Erythroblast (primary cell): ENCODE measurements at regions not wholly inside any gene's neighbourhood (a gene's known extent, or its start where the extent isn't known, plus 50 kb on each side); places are given as distances from the start of the nearest gene placed in this dataset.
A peak's percentile ranks its signal among the peaks of the same experiment; 100 is the strongest.

Experiments
- DNase-seq, 2 experiments: peaks; one replicate each; lab custom pipeline; 2025; lab: John Stamatoyannopoulos, UW
- GATA1 ChIP-seq: IDR thresholded peaks from 2 replicates; pipeline ENCODE4 v1.6.1; 2011; ENCODE audit warnings: low read depth, mild to moderate bottlenecking, control low read depth, low read length, moderate library complexity
- POLR2A ChIP-seq: IDR thresholded peaks from 2 replicates; pipeline ENCODE4 v1.6.1; 2011; ENCODE audit warnings: mild to moderate bottlenecking, low read length

DNA sequence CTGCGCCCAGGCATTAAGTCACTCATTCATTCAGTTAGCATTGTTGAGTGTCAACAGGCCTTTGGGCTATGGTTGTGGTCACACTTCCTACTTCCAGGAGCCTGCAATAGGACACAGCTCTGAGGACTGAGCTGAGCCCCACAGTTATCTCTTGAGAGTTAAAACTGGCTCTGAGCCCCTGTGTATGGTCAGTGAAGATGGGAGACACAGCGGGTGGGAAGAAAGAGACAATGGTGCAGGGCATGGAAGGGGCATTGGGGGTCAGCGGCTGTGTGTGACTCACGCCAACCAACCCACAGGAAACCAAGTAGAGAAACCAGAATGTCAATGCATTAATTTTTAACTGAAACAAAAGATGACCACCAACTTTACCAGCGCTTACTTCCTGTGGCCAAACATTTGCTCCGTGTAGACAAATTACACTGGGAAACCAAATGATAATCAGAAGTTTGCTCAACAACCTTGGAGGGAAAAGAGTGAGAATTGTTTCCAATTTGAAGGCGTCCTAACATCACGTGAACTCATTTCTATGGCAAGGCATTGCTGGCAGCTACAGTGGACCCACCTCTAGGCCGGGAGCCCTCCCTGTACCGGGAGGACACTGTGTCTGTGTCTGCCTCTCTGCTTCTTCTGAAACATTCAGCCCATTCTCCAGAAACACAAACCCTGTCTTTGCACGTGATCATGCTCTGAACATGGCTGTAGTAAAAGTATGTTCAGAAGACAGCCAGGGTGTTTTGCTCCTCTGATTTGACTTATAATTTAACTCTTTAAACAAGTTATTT, 212.0 kb upstream of the ID2 start:
- no peak for DNase-seq
- no peak for TF ChIP-seq GATA1
- no peak for TF ChIP-seq POLR2A

DNA sequence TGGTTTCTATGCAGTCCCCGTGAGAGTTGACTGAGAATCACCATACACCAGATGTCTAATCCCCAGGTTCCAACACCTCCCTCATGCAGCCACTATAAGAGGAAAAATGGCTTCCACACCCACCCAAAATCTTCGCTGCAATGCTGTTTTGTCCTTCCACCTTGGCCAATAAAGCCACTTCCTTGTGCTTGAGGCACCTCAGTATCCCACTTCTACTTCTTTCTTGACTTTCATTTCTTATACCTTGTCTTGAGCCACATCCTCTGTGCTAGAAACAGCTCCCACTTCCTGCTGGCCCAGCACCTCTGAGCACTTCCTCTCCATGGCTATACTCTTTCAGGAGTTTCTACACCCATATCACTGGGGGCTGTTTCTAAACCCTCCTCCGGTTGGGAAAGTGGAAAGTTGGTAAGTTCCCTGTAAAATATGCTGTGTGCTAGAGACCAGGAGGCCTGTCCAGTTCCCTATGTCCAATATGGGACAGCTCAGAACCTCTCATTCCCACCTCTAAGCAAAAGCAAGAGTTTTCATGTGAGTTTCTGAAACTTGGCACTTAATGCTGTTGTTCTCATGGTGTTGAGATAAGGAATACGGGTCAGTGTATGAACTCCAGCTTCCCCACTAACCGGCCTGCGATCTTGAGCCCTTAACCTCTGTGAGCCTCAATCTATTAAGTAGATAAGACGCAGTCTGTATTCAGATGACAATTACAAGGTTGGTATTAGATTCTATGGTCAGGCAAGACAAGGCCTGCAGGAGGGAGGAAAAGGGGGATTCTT, 209.1 kb upstream of the ID2 start:
- TF ChIP-seq GATA1, result no peak
- no peak for TF ChIP-seq POLR2A
- DNase-seq, result peak; percentile 48 to 75

DNA sequence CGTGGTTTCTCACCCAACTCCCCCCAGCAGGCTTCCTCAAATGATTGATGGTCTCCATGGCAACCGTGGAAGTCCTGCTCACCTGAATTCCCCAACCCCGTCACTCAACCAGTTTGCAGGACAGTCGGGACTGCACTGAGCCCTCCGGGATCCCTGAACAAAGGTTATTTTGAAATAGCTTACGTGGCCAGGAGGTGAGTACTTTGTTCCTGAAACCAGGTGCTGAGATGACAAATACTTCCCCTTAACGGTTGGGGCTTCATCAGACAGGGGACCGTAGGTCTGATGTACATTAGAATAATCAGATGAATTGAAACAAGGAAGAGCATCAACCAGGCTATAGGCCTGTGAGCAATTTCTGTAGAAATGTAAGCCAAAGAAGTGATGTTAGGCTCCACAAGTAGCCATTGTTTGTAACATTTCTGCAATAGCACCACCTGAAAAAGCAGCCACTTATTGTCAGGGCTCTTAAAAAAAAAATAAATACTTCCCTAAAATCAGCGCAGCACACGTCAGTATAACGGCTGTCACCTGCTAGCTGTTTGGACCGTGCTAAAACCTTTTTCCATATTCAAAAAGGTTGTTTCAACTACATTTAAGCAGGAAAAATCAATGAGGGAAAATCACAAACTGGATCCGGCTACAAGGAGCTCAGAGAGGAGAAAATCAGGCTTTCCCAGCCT, 206.4 kb upstream of the ID2 start:
- no peak for TF ChIP-seq POLR2A
- TF ChIP-seq GATA1, result no peak
- DNase-seq, result no peak

DNA sequence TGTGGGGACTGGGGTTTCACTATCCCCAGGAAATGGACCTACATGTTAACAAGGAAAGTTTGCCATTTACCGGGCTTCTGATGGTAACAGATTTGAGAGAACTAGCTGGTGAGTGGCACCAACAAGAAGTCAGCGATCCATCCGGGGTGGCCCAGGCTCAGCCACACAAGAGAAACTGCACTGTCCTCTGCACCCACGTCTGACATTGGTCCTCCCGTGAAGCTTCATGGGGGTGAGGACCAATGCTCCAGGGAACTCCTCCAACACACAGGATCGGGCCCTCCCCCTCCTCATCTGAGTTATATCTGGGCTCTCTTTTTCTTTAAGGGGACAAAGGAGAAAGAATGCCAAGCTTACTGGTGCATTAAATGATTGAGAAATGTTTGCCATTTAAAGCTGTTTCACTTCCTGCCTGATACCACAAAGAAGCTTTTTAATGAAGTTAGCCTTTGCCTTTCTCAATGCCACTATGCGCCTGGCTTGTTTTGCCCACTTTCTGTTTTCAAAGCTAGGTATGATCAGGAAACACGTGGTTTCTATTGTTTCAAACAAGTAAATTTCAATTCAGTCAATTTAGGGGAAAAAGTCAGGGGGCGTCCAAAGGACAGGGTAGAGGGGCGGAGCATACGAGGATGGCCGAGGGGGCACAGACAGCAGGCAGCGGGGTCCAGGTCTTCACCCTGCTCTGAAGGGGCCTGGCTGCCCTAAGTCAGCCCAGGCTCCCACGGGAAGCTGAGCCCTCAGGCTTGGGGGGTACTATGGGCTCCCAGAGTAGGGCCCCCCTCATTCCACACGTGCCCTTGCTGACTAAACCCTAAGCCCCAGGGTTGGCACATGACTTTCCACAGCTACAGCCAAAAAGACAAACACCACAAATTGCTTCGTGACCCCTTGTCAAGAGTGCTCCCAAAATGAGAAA, 204.0 kb upstream of the ID2 start:
- DNase-seq, result no peak
- TF ChIP-seq POLR2A, result no peak
- TF ChIP-seq GATA1, result no peak

DNA sequence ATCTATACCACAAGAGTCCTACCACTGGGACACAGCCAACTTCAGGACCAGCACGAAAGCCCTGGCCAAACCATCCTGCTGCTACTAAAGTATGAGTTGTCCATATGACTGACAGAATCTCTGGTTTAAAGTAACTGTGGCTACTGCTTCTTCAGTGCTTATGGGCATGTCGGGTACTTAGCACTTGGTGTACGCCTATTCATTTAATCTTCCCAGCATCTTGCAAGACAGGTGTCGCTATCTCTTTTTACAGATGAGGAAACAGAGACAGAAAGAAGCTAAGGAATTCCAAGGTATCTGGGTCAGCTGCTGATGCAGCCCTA, 203.4 kb upstream of the ID2 start:
- DNase-seq, result no peak
- no peak for TF ChIP-seq POLR2A
- no peak for TF ChIP-seq GATA1

DNA sequence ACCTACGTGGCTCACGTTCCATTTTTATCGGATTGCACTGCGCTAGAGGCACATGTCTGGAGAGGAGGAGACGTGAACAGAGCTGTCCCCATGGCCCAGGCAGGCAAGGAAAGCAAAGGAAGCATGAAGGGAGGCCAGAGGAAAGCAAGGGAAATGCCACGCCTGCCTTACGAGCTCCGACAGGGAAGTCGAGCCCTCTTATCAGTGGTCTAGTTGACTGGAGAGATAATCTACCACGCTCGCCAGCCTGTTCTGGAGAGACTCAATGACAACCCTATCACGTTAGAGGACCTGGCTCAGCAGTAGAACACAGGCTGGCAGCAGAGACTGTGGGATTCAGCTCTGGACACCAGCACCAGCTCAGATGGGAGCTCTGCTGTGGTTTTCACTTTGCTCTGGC, 202.6 kb upstream of the ID2 start:
- peak; percentile 50 to 75 for DNase-seq
- TF ChIP-seq GATA1 (no peak), POLR2A (no peak)

DNA sequence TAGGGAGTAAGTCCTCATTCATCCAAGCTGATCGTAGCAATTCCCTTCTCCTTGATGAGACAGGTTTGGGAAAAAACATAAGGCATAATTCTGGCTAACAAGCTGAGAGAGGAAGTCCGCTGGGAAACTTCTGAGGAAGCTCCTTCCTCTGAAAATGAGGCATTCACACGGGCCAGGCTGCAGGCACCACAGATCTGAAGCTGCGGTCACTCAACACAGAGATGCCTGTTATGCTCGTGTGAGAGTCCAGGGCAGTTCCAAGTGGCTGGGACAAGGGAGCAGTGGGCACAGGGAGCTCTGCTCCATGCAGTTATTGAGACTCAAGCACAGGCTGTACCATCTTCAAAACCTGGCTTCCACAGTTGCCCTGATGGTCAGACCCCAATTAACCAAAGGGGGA, 200.9 kb upstream of the ID2 start:
- no peak for DNase-seq

DNA sequence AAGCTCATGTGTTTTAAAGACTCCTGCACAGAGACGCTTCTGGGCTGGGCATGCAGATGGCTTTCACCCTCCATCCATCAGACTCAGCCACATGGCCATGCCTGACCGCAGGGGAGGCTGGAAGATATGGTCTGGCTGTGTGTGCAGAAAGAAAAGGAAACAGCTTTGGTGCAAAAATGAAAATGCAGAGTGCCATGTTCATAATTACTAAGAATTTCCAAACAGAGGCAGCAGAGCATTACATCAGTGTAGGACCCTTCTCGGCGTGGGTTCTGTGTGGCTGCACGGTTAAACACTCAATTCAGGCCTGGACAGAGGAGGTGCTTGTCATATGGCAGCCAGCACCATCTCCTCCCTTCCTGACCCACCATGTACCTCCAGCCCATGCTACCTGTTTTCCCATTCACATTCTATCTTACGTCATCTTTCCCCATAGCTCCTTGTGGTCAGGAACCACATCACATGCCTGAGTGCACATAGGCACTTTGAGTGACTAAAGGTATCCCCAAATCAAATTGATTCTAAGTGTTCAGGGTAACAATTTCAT, 200.3 kb upstream of the ID2 start:
- DNase-seq, result peak in 1 of 2 experiments; percentile 29
- no peak for TF ChIP-seq POLR2A
- TF ChIP-seq GATA1, result no peak

More for the DNA sequence above, 200.9 kb upstream of the ID2 start:
- TF ChIP-seq GATA1, result no peak
- no peak for TF ChIP-seq POLR2A

DNA sequence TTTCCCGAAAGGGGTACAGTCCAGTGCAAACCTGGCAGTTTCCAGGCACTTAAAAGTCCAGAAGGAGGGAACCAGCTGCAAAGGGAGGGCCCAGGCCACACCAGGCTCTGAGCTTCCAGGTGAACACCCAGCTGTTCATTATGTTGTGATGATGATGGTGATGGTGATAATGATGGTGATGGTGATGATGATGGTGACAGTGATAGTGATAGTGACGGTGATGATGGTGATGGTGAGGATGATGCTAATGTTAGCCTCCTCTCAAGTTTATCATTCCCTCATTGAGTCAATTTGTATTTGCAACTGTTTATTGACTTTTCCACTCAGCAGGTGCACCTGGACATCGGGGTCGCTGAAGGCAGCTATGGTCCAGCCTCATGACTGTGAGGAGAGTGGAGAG, 199.4 kb upstream of the ID2 start:
- TF ChIP-seq POLR2A, result no peak
- DNase-seq, result no peak

DNA sequence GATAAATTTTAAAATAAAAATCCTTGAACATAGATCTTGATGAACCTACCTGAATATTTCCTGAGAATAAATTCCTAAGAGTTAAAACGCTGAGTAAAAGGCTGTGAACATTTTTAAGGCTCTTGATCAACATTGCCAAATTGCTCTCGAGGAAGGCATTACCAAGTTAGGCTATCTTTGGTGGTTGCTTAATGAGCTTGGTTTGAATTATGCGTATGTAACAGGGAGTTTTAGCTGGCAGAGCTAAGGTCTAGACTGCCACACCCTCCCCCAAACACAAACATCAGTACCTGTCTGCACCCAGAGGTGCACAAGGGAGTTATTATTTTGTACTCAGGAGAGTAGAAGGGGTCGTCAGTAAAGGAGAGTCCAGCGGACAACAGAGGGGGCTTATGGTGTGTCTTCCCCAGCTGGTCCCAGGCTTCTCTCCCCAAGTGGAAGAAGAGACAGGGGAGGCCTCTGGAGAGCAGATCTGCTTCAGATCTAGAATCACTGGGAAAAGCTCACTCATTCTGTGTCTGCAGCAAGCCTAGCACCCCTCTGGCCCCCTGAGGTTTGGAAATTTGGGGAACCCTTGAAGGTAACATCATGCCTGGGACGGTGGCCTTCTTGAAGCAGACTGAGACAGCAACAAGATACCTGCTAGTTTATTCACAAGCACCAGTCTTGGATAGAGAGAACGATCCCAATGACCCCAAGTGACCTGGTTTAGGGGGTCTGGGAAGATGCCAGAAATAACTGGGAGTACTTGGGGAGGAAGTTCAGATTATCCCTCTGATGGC, 197.2 kb upstream of the ID2 start:
- TF ChIP-seq POLR2A, result no peak
- no peak for TF ChIP-seq GATA1
- DNase-seq, result no peak

DNA sequence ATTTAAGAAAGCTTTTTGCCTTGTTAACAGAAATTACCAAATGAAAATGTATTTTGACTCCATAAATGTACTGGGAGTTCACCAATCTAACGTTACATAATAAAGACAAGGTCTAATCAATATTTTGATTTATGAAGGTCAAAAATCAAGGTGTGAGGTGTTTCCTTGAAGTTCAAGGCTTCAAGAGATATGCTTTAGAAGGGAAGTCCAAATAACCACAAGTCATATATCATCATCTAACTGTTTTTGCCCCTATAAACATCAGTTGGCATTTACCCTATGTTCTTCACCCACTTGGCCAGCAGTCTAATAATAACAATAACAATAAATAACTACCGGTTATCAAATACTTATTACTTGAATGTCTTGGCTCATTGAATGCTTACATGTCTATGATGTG, 196.1 kb upstream of the ID2 start:
- TF ChIP-seq POLR2A (no peak), GATA1 (no peak)
- no peak for DNase-seq

DNA sequence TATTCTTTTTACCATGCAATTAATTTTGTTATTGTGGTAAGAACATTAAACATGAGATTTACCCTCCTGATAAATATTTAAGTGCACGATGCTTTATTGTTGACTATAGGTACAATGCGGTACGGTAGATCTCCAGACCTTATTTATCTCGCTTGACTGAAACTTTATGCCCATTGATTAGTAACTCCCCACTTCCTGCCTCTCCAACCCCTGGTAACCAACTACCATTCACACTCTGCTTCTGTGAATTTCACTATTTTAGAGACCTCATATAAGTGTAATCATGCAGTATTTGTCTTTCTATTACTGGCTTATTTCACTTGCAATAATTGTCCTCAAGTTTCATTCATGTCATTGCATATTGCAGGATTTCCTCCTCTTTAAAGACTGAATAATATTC, 195.7 kb upstream of the ID2 start:
- no peak for TF ChIP-seq GATA1
- no peak for TF ChIP-seq POLR2A
- DNase-seq, result no peak

DNA sequence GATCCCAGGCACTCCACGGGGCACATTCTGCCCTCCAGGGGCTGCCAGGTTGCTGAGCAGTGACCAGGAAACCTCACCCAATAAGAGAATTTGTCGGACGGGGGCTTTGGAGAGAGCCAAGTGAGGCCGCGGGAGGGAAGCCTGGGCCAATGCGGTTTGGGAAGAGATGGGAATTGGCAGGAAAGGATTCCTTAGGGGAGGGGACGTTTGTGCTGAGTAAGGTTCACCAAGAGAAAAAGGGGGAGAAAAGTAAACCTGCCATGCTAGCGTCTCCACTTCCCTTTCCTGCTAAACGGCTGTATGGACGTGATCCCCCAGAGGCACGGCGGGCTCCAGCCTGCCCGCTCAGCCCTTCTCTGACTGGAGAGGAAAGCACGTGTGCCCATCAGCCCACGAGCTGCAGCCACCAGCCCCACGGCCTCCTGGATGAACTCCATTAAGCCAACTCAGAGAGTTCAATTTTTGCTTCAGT, 194.4 kb upstream of the ID2 start:
- TF ChIP-seq GATA1, result no peak
- TF ChIP-seq POLR2A, result no peak
- DNase-seq, result no peak
